ENCODE measurements at regions not wholly inside any gene's neighbourhood (a gene's known extent, or its start where the extent isn't known, plus 50 kb on each side); places are given as distances from the start of the nearest gene placed in this dataset.
"Not testable (repeated sequence)": the region's sequence is repeated elsewhere in the genome, so short reads cannot be mapped to it uniquely, and the experiment has no call there.

GRCh38 chr3:4158329-4158728 lies 144.8 kb upstream of the SETMAR start:
- DNase-seq, result no peak

DNA sequence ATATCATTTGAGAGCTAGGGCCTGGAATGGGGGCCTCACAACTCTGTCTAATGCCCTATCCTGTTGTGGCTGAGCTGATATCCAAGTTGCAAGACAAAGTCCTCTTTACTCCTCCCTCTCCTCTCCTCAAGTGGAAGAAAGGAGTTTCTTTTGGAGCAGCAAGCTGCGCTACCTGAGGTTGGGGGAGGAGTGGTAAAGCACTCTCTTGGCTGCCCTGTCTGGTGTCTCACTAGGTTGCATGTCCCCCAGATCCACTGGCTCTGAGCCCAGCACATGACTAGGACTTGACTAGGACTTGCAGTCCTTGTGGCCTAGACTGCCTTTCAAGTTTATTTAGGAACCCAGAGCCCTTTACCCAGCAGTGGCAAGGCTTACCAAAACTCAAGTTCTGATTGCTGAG lies 141.1 kb upstream of the SETMAR start:
- no peak for DNase-seq

- peak; percentile 3 for DNase-seq
Observed at GRCh38 chr3:4163011-4163410, 140.2 kb upstream of the SETMAR start.

DNA sequence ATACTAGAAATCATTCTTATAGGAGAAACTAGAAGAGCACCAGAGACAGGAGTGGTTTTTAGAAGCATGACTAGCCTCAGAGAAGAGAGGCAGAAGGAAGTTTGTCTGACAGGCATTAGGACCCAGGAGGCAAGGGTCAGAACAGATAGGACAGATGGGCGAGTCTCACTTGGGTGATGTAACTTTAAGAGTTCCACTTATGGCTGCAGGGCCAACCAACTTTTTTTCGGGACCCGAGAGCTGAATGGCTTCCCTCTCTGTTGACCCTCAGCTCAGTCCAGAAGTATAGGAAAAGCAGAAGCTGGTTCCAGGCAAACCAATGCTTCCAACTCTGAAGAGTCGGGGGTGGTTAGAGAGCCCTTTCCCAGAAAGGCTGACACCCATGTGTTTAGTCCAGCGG lies 136.6 kb upstream of the SETMAR start:
- DNase-seq, result no peak

GRCh38 chr3:4167230-4167629 lies 135.9 kb upstream of the SETMAR start:
- not testable (repeated sequence) for DNase-seq

DNA sequence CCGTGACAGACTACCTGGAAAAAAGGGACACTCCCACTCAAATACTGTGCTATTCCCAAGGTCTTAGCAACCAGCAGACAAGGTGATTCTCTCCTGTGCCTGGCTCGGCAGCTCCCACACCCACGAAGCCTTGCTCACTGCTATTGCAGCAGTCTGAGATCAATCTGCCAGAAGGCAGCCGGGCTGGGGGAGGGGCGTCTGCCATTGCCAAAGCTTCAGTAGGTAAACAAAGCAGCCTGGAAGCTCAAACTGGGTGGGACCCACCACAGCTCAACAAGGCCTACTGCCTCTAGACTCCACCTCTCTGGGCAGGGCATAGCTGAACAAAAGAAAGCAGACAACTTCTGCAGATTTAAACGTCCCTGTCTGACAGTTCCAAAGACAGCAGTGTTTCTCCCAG lies 128.4 kb upstream of the SETMAR start:
- DNase-seq, result no peak

DNA sequence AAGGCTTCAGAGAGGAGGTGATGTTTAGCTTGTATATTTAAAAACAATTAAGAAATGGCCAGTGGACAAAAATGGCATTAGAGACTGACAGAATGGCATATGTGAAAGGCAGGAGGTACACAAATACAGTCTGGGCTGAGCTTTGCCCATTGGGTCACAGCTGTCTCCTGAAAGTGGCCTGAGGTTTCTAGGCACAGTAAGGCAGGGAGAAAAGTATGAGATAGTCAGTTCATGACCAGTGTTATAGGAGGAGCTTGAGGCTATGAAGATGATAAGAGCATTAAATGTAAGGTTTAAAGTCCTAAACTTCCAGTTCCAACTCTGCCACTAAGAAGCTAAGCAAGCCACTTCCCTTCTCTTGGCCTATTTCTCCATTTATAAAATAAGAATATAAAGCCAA lies 111.2 kb upstream of the SETMAR start:
- no peak for DNase-seq

GRCh38 chr3:4195006-4195405 lies 108.2 kb upstream of the SETMAR start:
- DNase-seq, result no peak

GRCh38 chr3:4196506-4197147 lies 106.5 kb upstream of the SETMAR start:
- no peak for DNase-seq

GRCh38 chr3:4197670-4198069 lies 105.5 kb upstream of the SETMAR start:
- DNase-seq, result peak; percentile 0

GRCh38 chr3:4198491-4198890 lies 104.7 kb upstream of the SETMAR start:
- DNase-seq, result peak; percentile 2

DNA sequence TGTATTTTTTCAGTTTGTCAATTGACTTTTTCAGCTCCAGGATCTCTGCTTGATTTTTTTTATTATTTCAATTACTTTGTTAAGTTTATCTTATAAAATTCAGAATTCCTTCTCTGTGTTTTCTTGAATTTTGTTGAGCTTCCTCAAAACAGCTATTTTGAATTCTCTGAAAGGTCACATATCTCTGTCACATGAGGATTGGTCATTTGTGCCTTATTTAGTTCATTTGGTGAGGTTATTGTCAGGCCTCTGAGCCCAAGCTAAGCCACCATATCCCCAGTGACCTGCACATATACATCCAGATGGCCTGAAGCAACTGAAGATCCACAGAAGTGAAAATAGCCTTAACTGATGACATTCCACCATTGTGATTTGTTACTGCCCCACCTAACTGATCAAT lies 98.4 kb upstream of the SETMAR start:
- not testable (repeated sequence) for DNase-seq

DNA sequence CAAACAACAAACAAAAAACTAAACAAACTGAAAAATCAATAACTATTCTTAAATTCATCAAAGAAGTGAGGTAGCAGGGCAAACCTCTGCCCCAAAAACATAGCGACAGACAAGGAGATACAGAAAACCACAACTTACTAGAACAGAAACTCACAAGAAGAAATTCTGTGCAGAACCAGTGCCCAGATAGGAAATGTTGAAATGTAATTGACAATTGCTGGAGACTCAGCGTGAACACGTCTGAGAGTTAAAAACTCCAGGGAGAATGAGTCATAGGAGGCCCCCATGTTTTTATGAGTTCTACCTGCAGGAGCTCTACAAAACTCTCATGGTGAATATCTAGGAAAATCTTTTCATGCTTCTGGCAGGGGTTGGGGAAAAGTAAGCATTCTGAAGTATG lies 95.5 kb upstream of the SETMAR start:
- no peak for DNase-seq

GRCh38 chr3:4208556-4208955 lies 94.6 kb upstream of the SETMAR start:
- DNase-seq, result no peak

- no peak for DNase-seq
Observed at GRCh38 chr3:4211610-4212009, 91.6 kb upstream of the SETMAR start.

GRCh38 chr3:4213420-4213819 lies 89.7 kb upstream of the SETMAR start:
- not testable (repeated sequence) for DNase-seq

- DNase-seq, result not testable (repeated sequence)
Observed at GRCh38 chr3:4216974-4217373, 86.2 kb upstream of the SETMAR start.

GRCh38 chr3:4218456-4219226 lies 84.5 kb upstream of the SETMAR start:
- no peak for DNase-seq

DNA sequence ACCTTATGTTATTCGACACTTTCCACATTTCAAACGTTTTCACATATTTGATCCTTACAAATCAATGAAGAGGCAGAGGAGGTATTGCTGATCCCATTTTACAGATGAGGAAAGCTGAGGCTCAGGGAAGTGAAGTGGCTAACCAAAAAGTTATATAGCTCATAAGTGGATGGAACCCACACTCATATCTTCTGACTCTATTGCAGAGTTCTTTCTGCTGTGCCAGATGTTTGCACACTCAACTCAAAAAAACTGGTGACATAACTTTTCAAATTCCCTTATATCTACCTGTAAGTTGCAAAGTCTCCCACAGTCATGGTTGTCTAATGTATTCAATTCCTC lies 84.0 kb upstream of the SETMAR start:
- DNase-seq, result no peak

GRCh38 chr3:4220065-4220464 lies 83.1 kb upstream of the SETMAR start:
- no peak for DNase-seq

GRCh38 chr3:4222574-4223175 lies 80.5 kb upstream of the SETMAR start:
- no peak for DNase-seq

- no peak for DNase-seq
Observed at GRCh38 chr3:4223777-4224176, 79.4 kb upstream of the SETMAR start.

- no peak for DNase-seq
Observed at GRCh38 chr3:4224331-4224730, 78.8 kb upstream of the SETMAR start.

GRCh38 chr3:4225005-4225471 lies 78.1 kb upstream of the SETMAR start:
- DNase-seq, result no peak
